NOMO-1 treated with DMSO at 0.1 percent for 48 hours (cell line): ENCODE measurements at regions not wholly inside any gene's neighbourhood (a gene's known extent, or its start where the extent isn't known, plus 50 kb on each side); places are given as distances from the start of the nearest gene placed in this dataset.

Experiments
- DNase-seq: peaks from one replicate; lab custom pipeline; 2025; ENCODE audit not compliant: unreplicated experiment; lab: John Stamatoyannopoulos, UW

DNA sequence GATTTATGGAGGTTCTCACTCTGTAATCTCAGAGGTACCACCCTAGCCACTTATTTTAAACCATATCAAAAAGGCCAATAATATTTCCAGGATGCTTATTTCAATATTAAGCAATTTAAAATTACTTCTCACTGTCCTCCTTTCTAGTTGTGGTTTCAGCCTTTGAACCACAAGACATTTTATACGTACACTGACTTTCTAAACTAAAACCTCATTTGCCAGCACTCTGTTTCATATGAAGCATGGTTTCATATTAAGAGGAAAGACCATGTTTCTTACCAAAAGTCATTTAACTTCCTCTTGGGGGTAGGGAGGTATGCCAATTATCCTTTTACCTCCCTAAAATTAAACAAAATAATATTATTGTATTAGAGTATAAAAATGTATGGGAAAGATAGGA lies 399.8 kb downstream of the CDH7 start:
- DNase-seq = no peak

DNA sequence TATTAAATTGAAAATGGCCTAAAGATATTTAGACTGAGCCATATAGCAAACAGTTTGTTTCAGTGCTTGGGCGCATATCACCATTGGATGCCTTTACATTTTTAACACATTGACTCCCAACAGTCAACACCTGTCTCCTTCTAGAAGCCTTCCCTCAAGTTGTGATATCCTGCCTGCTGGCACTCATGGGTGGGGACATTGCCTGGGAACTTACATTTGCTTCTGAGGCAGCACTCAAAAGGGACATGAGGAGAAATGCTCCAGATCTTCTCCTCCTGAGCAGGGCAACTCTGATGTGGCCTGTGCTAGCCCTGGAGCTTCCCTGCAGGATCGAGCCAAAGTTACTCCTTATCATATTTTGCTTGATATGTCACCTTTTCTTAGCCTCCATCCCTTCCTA lies 392.2 kb downstream of the CDH7 start:
- DNase-seq = no peak

DNA sequence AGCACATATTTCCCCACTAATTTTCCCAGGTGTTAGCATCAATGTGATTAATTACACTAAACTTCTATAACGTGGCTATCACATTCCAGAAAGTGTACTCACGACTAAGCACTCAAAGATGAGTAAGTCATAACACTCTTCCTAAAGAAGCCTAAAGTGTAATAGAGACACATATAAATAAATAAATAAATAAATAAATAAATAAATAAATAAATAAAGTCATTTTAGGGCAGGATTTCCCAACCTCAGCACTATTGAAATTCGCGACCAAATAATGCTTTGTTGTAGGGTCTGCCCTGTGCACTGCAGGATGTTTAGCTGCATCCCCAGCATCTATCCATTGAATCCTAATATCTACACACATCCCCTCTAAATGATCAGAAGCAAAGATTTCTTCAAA lies 390.9 kb downstream of the CDH7 start:
- DNase-seq = no peak

DNA sequence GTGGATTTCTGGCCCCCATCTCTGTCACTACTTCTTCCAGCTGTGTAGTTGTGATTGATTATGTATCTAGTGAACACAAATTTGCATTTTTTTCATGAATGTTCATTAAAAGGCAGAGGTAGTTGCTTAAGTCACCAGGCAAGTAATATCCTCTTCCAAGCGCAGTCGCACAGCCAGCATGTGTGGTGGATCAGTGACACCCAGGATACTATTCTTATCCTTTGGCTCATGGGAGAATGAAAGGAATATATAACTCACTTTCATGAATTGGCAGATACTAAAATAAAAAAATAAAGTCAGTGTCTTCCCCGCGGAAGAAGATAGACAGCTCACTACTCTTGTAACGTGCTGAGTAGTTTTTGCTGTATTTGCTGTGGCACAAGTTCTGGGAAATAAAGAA lies 387.8 kb downstream of the CDH7 start:
- no peak for DNase-seq

DNA sequence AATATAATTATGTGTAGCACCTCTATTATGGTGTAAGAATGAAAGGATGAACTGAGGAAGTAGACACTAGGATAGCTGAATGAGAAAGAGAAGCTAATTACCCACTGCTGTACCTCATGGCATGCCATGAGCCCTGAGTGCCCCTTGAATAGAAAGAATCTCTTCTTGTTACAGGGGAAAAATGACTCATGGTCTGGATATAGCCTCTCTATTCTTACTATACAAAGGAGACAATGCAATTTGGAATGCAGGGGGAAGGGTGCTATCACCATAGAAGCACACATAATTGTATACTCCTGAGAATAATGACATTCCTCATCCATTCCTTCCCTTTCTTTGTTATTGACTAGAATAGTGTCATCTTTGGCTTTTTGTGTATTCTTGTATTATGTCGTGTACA lies 385.2 kb downstream of the CDH7 start:
- no peak for DNase-seq

DNA sequence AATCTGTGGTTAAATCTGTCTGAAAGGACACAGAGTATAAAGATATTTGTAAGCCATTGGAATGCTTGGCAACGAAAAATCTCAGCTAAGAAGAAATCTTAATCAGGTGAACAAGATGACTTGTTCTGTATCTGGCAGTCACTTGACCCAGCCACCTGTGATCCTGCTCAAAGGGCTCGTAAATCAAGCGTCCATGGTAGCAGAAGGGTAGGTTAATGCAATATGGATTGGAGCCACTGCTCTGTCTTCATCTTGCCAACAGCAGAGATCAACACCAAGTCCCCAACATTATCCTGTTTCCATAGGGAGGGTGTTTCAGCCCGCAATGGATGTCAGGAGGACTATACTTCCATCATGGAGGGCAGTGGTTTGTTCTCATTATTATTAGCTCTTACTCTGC lies 378.4 kb downstream of the CDH7 start:
- no peak for DNase-seq

DNA sequence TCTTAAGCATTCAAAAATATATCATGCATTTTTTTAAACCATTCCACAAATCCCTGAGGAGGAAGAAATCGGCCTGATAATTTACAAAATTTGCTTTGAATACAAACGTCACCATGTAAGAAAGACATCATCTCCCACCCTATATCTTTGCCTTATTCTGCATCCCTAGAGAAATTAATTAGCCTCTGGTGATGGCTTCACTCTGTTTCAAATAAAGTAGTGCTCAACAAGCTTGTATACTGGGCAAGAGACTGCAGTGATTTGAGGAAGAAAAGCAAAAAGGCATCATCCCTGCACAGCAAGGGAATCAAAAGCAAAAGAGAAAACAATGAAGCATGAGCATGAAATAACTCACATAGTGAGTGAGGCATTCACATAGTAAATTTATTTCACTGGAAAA lies 375.5 kb downstream of the CDH7 start:
- DNase-seq = no peak

DNA sequence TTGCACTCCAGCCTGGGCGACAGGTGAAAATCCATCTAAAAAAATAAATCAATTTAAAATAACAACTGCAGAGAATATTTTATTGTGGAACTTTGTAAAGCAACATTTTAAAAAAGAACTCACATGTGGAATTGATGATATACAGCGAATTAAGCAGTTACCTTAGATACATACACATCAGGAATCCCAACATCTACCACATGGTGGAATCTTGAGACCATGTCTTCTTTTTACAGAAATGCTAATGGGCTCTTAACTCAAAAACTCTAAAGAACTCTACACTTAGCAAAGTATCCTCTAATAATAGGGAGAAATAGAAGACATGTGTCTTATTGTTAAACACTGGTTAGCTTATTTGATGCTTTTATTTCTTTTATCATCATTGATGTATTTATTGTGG lies 373.6 kb downstream of the CDH7 start:
- DNase-seq = no peak

DNA sequence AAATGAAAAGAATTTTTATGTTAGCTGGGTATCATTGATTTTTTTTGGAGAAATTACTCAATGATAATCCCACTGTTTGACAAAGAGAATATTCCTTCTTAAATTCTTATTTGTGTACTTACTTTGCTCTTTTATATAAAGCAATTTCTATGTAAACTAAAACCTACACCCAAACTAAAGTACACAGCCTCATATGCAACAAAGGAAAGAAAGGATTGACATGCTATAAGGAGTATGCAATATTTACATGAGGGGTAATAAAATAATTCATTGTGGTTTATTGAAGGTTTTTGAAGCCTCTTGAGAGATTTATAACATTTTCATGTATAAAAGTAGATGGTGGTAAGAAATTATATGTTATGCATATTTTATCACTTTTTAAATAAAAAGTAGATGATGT lies 368.5 kb downstream of the CDH7 start:
- no peak for DNase-seq

DNA sequence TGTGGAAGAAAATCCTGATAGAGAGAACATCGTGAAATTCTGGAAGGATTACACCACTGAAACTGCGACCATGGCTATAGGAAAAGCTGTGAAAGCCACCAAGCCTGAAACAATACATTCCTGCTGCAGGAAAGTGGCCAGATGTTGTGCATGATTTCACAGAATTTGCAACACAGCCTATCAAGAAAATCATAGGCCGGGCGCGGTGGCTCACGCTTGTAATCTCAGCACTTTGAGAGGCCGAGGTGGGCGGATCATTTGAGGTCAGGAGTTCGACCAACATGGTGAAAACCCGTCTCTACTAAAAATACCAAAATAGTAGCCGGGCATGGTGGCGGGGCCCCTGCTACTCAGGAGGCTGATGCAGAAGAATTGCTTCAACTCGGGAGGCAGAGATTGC lies 360.2 kb downstream of the CDH7 start:
- DNase-seq = no peak

DNA sequence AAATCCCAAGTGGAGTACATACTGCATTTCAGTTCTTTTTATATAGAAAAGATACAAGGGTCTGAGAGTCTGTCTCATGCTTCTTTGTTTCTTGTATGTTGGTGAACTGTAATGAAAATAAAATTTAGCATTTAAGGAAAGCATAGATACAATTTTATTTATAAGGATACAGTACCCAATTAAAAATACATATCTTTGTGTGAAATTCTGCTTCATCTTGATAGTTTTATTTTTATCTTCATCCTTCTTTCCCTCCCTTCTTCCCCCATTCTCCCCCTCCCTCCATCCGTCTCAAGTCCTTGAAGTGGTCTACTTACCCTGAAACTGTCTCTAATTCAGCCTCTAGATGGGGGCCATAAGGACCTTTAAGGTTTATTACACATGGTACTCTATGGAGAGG lies 359.8 kb downstream of the CDH7 start:
- no peak for DNase-seq

DNA sequence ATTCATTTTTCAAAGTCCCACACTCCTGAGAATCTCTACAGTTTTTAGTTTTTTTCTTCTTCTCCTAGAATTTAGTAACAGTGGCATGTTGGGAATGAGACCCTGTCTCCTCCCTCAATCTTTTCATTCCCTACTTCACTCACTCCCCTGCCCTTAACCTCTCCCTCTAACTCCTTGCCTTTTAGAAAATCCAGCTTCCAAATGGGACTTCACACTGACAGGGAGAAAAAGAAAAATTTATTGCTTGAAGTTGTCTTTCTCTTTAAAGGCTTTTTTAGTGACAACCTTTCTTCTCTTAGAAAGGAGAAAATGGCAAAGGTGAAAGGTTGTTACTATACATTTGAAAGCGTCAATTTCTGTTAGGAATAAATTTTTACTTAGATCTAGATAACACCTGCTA lies 359.2 kb downstream of the CDH7 start:
- no peak for DNase-seq

DNA sequence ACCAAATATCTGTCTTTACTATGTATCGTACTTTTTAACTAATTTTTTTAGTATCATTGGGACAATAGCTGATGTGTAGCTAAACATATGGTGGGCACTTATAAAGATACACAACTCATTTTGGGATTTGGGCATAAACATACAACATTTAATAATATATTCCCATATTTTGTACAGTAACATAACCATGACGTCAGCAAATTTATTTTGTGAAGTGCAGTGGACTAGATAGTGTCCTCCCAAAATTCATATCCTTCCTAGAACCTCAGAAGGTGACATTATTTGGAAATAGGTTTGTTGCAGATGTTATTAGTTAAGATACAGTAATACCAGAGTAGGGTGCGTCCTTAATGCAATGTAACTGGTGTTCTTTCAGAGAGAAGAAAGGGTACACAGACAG lies 356.7 kb downstream of the CDH7 start:
- no peak for DNase-seq

DNA sequence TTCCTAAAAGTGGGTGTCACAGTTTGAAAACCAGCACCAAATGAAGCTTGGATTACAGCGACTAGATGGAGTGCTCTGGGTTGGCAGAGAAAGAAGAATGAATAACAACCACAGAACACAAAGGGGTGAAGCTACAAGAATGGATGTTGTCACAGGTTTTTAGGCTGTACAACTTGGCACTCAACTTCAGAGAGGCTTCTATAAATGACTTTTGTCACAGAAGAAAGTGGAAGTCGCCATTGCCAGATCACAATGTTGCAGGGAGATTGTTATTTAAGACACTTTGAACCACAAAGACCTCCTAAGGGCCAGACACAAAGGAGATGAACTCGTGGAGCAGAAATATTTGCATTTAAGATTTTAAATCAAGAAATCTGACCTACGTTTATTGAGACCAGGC lies 354.2 kb downstream of the CDH7 start:
- DNase-seq = no peak

DNA sequence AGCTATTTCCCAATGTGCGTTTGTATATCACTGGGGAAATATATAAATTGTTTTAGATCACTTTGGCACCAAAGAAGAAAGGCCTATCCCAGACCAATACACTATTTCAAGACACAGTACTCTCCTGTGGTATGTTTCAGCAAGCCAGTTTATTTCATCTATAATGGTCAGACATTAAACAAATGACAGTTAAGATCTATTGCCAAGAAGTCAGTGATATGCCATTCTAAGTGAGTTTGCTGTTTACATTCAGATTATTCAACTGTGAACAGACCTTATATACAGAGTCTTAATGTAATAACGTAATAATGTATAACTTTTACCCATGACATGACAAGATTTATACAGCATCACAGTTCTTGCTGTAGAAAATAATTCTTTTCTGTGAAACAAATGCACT lies 352.7 kb downstream of the CDH7 start:
- DNase-seq = no peak

DNA sequence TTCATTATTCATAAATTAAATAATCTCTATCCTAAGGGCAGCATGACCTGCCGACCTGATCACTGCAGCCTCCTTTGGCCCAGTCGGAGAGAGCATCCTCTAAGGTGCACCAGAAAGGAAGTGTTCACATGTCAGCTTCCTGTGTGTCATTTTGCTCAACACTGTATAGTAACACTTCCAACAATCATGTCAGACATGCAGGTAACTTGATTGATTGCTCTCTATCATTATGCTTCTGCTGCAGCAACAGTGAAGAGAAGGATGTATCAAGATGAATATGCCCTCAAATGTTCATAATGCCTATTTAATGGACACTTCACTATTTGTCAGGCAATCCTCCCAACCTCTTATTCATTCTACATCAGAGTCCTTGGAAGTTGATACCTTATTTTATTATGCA lies 332.3 kb downstream of the CDH7 start:
- DNase-seq = no peak

DNA sequence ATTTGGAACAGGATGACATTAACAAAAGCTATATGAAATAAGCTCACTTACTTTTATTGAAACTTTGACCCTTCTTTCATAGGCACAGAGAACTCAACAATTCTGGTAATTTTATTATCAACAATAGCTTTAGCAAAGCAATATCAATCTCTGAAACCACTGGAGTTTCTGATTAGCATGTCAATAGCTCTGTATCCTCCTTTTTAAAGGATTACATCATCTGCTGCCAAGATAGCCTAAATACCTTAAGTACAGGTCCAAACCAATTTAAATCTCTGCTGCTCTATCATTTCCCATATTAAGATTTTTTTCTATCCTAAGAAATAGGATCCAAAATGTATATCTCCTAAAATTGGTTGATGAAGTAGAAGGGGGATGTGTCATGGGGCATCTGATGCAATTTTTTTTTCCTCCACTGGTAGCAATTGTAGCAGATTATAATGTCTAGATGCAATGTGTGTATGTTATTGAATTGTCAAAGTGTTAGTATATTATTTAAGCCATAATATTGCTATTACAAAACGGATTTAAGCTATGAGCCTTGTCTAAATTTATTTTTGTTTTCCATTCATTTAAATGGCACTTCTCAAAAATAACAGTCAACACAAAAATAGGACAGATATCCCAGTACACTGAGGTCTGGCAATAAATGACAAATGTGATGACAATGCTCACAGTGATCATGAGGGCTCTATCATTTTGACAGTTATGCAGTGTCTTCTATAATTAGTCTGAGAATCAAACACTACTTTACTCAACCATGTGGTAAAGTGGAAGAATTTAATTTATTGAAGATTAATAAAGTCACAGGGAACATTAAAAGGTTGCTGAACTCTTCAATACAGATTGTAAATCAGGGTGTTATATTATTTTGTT lies 328.4 kb downstream of the CDH7 start:
- no peak for DNase-seq

DNA sequence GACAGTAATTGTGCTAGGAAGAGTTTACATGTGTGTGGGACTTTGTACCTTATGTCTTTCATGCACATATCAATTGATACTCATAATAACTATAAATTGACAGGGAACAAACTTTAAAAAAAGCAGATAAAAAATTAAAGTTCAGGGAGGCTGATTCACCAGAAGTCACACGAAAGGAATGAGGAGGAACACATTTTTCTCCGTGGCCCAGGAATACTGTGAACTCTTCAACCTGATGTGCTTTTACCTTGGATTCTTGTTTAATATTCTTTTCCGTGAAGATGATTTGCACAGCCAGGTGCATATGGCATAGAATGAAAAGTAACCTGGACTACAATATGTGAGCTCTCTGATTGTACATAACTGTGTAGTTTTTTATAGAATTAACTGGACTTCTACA lies 326.3 kb downstream of the CDH7 start:
- no peak for DNase-seq

DNA sequence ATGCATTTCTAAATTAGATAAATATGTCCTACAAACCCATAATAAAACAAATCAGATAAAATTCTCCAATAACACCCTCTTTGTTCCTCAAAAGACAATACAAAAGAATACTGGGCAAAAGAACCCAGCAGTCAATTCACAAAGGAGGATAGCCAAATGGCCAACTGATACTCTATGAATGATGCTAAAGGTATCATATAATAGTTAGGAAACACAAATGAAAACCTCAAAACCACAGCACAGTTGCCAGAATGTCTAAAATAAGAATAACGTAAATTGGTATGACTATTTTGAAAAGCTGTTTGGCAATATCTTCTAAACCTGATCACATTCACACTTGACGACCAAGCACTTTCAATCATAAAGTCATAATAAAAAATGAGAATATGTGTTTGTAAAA lies 315.4 kb downstream of the CDH7 start:
- DNase-seq = peak; percentile 76

DNA sequence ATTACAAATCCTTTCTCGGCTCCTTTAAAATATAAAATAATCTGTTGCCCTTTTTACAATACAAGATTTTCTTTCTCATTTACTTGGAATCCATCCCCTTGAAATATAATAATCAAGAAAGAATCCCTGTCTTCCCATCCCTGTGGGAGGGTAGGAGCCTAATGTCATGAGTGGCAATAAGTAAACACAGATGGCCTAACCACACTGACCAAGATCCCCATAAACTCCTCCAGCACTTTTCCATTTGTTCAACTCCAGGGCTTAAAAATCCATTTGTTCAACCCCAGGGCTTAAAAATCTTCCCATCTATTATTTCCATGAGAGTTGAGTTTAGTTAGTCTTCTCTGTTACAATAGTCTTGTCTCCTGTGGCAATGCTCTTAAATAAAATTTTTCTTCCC lies 297.6 kb downstream of the CDH7 start:
- no peak for DNase-seq

DNA sequence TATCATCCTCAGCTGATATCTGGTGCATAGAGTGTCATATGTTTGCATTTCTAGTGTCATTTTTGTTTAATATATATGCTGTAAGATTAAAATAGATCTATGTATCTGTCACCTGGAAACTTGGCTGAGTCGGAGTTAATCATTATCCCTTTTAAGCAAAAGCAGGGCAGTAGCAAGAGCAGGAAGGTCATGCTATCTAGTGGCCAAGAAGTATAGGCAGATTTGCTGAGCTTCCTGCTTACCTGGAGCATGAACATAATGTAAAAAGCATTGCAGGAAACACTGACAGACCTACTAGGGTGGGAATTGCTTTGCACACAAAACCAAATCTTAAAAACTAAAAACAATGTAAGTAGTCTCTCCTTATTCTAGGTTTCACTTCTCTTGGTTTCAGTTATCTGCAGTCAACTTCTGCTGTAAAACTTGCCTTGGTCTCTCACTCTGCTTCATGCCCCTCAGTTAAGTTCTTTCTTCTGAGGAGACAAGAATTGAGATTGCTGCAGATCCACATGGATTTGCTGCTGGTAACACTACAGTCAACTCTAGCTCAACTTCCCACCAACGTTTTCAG lies 295.3 kb downstream of the CDH7 start:
- DNase-seq = peak; percentile 9

DNA sequence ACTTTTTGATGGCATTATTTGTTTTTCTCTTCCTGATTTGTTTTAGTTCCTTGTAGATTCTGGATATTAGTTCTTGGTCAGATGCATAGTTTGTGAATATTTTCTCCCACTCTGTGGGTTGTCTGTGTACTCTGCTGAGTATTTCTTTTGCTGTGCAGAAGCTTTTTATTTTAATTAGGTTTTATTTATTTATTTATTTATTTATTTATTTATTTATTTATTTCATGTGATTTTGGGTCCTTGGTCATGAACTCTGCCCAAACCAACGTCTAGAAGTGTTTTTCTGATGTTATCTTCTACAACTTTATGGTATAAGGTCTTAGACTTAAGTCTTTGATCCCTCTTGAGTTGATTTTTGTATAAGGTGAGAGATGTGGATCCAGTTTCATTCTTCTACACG lies 292.2 kb downstream of the CDH7 start:
- DNase-seq = no peak

DNA sequence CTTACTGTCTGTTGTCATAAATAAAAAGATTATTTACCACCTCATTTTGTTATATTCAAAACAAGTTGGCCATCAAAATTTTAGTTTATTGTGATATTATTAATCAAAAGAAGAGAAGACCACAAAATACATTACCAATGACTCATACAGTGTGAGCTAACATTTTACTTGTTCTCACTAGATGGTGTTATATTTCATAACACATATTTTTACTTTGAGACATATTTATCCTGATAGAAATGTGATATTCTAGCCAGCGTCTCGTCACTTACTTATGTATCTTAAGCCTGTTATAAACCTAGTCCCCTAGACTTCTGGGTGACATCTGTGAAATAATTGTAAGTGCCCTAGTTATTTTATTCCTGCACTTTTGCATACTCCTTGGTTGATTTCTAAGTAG lies 263.2 kb downstream of the CDH7 start:
- no peak for DNase-seq
